ENCODE measurements at regions not wholly inside any gene's neighbourhood (a gene's known extent, or its start where the extent isn't known, plus 50 kb on each side); places are given as distances from the start of the nearest gene placed in this dataset.
"Not testable (repeated sequence)": the region's sequence is repeated elsewhere in the genome, so short reads cannot be mapped to it uniquely, and the experiment has no call there.

DNA sequence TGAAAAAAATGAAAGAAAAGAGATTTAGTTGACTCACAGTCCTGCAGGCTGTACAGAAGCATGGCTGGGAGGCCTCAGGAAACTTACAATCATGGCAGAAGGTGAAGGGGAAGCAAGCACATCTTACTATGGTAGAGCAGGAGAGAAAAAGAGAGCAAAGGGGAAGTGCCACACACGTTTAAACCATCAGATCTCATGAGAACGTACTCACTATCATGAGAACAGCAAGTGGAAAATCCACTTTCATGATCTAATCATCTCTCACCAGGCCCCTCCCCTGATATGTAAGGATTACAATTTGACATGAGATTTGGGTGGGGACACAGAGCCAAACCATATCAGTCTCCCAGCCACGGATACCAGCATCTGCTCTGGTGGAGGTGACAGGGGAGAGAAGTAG lies 50.8 kb upstream of the CPOX start:
- DNase-seq = no peak

DNA sequence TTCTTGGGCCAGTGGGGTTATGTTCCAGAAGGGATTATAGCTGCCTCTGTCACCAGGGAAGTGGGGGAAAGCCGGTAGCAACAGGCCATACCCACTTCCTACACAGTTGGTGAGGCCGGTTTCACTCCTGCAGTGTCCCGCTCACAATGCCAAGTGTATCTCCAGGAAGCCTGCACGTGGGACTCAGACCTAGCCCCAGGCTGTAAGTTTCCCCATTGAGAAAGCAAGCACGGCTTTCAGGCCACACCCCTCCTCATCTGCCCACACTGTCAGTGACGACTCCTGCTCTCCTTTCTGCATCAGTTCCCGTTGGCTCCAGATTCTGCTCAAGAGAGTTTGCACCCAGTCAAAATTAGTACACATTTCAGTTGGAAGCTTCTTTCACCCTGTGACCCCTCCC lies 51.6 kb upstream of the CPOX start:
- no peak for DNase-seq

DNA sequence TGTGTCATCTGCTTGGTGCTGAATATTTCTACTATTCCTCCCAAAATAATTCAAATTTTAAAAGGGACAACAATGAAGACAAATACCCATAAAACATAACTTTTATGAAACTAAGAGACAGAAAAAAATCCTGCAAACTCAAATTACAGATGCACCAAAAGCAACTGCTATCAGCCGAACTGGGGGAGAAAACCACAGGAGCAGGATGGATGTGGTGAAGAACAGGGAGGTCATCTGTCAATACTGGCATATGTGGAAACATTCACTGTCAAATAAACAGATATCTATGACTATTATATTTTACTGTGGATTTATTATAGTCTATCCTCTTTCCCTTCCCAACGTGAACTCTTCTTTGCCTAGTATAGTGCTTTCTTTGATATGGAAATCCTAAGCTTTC lies 53.3 kb upstream of the CPOX start:
- DNase-seq = no peak

DNA sequence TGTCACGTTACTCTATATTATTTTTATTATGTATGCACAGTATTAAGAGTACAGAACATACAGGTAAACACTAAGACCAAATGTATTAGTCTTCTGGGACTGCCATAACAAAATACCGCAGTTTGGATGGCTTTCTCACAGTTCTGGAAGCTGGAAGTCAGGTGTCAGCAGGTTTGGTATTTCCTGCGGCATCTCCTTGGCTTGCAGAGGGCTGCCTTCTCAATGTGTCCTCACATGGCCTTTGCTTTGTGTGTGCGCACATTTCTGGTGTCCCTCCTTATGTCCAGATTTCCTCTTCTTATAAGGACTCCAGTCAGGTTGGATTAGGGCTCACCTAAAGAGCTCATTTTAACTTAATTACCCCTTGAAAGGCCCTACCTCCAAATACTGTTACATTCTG lies 53.8 kb upstream of the CPOX start:
- no peak for DNase-seq

DNA sequence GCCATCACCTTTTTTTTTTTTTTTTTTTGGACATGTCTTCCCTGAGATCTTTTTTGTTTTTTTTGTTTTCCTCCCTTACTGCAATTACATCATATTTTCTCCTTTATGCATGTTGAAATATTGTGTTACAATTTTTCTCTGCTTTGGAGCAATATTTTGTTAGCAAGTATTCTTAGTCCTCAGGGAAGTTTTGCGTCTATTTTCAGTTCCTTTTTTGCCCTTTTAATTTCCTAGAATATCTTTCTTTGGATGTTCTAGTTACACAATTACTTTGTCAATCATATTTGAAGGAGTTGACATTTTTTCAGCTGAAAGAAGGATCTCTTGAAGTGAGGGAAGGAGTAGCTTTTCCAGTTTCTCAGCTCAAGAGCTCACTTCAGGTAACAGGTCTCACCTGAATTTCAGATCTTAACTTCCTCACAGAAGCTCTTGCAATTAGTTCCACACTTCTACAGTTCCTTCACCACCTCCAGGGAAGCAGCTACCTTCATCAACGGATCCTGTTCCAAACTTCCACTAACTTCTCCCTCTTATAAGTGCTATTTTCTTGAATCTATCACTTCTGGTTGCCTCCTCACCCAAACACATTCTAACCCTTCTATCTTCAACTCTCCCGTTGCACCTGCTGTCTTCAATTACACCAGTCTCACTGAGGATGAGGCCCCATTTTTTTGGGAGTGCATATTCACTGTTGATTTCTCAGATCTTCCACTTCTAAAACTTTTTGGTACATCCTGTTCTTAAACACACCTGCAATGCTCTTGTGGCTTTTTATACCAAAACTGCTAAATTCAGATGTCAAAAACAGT lies 57.8 kb upstream of the CPOX start:
- no peak for DNase-seq

DNA sequence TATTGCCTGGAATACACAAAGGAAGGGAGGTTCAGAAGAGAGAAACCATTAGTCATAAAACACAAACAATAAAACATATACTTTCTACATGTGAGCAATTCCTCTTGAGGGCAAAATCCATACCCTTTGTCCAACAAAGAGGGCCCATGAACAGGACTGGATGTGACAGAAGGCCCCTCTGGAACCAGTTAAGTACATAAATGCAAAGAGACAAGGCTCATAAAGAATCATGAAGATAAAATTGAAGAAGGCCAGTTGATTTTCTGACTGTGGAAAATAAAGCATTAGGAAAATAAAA lies 58.3 kb upstream of the CPOX start:
- DNase-seq = no peak

DNA sequence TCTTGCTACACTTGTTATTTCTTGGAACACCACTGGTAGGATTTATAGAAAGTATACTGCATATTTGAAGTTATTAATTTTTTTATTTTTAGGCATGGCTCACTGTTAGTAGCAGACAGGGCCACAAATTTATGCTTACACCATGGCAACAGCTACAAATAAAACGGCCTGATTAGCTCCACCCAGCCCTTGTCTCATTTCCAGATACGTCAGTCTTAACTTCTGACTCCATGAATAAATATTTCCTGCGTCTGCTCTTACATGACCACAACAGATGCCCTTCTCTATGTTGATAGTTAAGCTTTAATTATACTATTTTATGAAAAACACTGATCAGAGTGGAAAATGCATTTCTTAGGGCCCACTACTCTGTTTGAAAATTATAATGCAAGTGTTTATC lies 62.3 kb upstream of the CPOX start:
- no peak for DNase-seq

DNA sequence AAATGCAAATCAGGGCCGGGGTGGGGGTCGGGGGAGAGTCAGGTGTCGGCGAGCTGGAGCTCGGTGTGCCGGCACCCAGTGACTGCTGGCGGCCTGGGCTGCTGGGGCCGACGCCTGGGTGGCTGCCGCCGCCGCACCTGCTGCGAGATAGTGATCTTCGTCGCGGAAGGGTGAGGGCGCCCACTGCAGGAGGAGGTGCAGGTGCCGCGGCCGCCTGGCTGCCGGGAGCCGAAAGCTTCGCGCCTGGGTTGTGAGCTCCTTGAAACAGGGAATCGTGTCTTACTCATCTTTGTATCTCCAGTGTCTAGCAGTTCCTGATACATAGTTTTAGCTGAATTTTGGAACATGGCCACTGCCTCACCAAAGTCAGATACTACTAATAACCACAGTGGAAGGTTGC lies 64.0 kb upstream of the CPOX start:
- DNase-seq = peak; percentile 15 to 26

DNA sequence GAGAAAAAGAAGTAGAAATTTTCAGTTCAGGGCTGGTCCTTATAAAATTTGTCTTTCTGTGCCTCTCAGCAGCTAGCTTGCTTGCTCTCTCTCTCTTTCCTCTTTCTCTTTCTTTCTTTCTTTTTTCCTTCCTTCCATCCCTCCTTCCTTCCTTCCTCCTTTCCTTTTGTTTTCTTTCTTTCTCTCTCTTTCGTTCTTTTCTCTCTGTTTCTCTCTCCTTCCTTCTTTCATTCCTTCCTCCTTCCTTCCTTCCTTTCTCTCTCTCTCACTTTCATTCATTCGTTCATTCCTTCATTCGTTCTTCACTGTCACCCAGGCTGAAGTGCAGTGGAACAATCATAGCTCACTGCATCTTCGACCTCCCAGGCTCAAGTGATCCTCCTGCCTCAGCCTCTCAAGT lies 69.3 kb upstream of the CPOX start:
- DNase-seq = no peak

DNA sequence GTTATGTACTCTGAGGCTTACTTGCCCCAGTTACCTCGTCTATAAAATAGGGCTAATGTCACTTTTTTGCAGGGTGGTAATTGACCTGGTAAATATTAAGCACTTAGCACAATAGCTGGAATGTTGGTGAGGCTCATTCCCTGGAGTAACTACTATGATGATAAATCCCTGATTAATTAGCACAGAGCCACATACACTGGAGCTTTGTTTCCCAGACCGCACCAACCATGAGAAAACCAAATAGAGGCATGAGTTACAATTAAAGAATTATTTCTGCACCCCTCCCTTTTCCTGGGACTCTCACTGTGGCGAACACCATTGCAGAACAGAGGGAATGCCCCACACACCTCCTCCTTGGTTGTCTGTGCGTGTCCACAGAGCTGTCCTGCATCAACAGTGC lies 76.6 kb upstream of the CPOX start:
- no peak for DNase-seq

DNA sequence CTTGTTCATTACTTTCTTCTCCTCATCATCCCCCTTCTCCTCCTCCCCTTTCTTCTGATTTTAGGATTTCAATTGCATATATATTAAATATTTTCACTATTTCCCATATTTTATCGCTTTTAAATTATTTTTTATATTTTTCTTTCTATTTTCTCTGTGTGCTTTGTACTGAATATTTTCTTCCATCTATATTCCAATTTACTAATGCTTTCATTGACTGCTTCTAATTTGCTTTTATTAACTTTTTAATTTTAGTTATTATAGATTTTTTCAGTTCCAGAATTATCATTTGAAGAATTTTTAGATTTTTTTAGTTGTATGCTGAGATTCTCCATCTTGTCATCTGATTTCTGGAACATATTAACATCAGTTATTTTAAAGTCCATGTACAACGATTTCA lies 83.2 kb upstream of the ST3GAL6 start:
- DNase-seq = no peak

DNA sequence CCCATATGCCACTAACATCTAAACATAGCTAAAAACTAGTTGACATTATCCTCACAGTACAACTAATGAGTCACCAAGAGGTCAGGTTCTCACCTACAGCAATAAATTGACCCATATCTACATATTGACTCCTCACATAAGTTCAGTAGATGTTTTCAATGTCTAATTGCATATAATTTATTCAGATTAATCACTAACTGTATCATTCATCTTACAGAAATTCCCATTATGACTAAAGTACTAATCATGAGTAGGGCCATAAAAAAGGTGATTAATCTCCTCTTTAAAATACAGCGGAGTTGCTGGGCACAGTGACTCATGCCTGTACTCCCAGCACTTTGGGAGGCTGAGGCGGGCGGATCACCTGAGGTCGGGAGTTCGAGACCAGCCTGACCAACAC lies 82.4 kb upstream of the ST3GAL6 start:
- DNase-seq = no peak

DNA sequence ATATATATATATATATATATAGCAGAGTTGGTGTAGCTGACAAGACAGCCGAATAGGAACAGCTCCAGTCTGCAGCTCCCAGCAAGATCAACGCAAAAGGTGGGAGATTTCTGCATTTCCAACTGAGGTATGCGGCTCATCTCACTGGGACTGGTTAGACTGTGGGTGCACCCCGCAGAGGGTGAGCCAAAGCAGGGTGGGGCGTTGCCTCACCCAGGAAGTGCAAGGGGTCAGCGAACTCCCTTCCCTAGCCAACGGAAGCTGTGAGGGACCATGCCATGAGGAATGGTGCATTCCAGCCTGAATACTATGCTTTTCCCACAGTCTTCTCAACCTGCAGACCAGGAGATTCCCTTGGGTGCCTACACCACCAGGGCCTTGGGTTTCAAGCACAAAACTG lies 81.7 kb upstream of the ST3GAL6 start:
- no peak for DNase-seq

DNA sequence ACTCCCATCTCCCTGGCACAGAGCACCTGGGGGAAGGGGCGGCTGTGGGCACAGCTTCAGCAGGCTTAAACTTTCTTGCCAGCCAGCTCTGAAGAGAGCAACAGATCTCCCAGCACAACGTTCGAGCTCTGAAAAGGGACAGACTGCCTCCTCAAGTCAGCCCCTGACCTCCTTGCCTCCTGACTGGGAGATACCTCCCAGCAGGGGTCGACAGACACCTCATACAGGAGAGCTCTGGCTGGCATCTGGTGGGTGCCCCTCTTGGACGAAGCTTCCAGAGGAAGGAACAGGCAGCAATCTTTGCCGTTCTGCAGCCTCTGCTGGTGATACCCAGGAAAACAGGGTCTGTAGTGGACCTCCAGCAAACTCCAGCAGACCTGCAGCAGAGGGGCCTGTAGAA lies 80.7 kb upstream of the ST3GAL6 start:
- not testable (repeated sequence) for DNase-seq

DNA sequence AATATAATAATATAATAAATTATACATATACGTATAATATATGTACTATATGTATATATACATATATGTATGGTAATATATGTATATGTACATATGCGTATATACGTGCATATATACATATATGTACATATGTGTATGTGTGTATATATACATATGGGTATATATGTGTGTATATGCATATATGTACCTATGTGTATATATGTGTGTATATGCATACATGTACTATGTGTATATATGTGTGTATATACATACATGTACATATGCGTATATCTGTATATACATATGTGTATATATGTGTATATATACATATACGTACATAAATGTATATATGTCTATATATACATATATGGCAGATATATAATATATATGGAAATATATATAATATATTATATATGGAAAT lies 74.8 kb upstream of the ST3GAL6 start:
- DNase-seq = no peak

DNA sequence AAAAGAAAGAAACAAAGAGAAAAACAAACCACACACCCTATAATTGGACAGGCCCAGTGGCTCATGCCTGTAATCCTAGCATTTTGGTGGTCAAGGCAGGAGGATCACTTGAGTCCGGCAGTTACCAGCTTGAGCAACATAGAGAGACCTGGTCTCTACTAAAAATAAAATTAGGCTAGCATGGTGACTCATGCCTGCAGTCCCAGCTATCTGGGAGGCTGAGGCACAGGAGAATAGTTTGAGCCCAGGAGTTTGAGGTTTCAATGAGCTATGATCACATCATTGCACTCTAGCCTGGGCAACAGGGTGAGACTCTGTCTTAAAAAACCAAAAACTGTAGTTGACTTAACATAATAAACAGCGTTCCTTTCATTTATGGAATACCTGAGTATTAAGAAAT lies 72.3 kb upstream of the ST3GAL6 start:
- no peak for DNase-seq

DNA sequence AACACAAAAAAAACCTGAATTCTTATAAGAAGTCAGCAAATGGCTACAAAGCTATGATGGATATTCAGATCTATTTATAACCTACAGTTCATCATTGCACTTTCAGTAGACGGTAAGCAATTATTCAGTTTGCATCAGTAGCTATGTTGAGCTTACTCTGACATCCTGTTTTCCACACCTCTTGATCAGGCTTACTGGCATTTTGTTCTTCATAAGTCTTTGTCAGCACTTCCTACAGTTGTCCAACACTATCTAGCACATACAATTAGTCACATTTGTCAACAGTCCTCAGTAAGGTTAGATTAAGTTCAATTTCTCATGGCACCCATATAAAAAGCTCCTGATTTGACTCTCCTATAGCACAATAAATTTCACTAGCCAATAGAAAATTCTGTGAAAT lies 71.2 kb upstream of the ST3GAL6 start:
- no peak for DNase-seq

DNA sequence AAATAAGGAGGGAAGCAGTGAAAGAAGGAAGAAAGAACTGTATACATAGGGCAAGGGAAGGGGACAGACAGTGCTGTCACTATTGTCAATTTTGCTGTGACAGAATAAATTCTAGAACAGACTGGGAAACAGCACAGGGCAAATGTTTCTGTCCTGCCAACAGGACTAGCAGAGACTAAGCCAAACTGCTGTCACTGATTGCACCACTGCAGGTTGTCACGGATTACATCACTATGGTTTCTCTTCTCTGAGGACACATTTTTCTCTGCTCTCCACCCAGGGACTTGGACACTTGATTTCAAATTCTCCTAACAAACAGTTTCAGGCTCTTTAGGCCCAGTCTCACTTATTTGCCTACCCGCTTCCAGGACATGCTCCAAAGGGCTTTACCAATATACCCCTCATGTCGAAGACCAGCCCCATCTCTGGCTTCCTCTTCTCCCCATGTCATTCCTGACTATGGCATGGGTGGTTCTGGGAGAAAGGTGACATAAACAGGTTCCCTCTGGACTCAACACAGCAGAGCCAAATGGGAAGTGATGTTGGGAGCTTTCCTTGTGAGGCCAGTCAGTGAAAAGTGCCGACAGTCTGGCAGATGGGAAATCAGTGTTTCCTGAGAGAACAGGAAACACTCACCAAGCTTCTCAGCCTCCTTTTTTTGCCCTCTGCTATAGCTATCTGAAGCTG lies 70.2 kb upstream of the ST3GAL6 start:
- DNase-seq = no peak

DNA sequence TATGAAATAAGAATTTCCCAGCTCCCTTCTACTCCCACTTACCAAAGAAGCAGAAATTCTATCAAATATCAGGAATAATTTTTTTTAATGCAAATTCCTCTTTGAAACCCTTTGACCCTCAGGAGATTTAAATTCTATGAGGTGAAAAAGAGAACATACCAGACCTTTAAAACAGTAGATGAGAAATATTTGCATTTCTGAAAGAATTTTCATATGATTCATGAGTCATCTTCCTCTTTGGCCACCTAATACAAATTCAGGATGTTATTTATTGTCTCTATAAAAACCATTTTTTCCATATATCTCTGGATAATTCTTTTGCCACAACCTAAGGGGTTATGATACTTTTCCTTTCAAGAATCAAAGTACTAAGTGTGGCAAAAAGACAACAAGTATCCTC lies 67.3 kb upstream of the ST3GAL6 start:
- no peak for DNase-seq

DNA sequence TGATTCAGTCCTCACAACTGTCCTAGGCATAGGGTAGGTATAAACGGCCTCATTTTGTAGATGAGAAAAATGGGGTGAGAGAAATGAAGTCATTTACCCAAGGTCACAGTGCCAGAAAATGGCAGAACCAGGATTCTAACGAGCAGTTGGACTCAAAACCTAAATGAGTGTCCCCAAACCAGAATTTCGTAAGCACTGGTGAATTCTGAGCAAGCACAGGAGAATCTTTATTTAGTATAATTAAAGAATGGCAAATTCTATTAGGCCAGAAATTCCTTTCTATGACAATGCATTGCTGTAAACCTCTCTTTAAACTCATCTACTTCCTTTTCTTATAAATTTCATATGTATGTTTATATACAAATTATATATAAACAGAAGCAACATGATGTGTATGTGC lies 66.8 kb upstream of the ST3GAL6 start:
- DNase-seq = not testable (repeated sequence)

DNA sequence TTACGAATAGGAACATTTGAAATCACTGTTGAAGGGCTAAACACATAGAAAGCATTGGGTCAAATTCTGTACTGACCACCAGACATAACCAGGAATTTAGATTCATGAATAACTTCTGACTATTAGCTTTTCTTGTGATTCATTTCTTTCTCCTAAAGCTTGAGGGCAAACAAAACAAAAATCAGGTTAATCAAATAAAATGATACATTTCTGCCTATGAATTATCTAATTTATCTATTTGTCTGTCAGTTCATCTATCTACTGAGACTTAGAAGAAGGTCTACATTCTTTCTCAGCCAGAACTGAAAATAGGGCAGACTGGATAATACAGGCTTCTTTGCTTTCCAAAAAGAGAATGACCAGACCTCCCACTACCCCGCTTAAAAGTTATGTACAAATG lies 65.9 kb upstream of the ST3GAL6 start:
- no peak for DNase-seq

DNA sequence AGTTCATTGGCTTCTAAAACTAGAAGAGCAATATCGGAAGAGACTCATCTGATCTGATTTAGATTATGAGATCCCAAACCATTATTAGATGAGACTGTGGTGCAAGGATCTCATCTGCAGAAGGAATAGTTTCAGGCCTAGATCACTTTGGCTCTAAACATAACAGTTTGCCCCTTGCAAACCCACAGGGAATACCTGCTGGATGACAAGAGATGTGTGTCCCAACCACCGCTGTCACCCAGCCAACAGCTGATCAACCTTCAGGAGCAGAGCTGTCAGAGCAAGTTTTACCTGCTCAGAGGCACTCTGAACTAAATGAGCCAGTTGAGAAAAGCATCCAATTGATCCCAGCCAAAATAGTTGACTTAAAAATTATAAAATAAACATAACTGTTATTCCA lies 64.0 kb upstream of the ST3GAL6 start:
- no peak for DNase-seq

DNA sequence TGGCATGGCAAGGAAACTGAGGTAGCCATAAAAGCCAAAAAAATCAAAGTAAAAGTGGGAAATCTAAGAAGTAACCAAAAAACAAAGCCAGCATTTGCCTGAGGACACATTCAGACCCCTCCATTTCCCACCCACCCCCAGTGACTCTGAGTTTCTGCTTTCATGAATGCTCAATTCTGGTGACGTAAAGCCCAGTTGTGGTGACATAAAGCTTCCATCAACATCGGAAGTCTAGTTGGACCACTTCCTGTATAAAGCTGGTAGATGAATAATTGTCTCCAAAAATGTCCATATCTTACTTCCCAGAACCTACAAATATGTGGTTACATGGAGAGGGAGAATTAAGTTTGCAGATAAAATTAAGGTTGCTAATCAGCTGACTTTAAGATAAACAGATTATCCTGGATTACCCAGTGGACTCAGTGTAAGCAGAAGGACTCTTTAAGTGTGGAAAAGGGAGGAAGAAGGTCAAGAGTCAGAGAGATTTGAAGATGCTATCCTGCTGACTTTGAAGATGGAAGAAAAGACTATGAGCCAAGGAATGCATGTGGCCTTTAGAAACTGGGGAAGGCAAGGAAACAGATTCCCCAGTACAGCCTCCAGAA lies 62.0 kb upstream of the ST3GAL6 start:
- DNase-seq = no peak

DNA sequence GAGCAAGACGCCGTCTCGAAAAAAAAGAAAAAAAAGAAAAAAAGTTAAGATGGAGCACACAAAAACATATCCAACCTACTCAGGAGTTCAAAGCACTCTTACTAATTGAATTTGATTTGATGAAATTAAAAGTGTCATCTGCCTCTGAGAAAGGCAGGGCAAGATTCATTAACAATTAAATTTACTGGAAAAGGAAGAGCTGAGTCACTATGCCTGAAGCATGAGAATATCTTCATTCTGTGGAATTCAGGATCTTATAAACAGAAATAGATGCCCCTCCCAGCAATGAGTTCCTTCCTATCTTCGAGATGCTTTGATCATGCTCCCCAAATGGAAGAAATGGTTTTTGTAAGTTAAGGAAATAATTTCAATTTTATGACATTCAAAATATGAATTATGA lies 61.0 kb upstream of the ST3GAL6 start:
- DNase-seq = no peak

DNA sequence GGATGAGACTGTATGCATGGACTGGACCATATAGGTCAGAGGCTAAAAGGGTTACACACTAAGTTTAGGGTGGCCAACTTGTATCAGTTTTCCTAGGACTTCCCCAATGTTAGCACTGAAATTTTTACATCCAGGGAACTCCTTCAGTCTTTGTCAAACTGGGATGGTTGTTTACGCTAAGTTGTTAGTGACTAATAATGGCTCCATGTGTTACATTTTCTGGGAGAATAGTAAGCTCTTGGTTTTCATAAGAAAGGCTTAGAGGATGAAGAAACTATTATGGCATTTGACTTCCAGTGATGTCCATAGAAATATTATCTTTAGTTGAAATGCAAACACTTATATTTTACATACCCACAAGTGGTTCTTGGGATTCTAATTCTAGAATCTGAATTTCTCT lies 57.9 kb upstream of the ST3GAL6 start:
- no peak for DNase-seq

Measured in stimulated activated CD4-positive, alpha-beta T cell treated with anti-CD3 and anti-CD28 coated beads, Interleukin-2, amount 100 ng/mL, for 48 hours (primary cell).